DND-41 (cell line): ENCODE measurements at regions not wholly inside any gene's neighbourhood (a gene's known extent, or its start where the extent isn't known, plus 50 kb on each side); places are given as distances from the start of the nearest gene placed in this dataset.

Source experiments
- EZH2 ChIP-seq: IDR thresholded peaks from 3 replicates; pipeline ENCODE4 v1.6.1; 2012; ENCODE audit warnings: borderline replicate concordance, low read depth, mild to moderate bottlenecking, moderate library complexity, low read length, inconsistent platforms; ENCODE audit not compliant: severe bottlenecking
- TF ChIP-seq, protein P1 (sequence below): IDR thresholded peaks from 2 replicates; pipeline ENCODE4 v1.5.1; 2012; ENCODE audit warnings: borderline replicate concordance, low read length, moderate library complexity, mild to moderate bottlenecking; ENCODE audit not compliant: poor library complexity, severe bottlenecking; ENCODE audit errors: extremely low read depth

DNA sequence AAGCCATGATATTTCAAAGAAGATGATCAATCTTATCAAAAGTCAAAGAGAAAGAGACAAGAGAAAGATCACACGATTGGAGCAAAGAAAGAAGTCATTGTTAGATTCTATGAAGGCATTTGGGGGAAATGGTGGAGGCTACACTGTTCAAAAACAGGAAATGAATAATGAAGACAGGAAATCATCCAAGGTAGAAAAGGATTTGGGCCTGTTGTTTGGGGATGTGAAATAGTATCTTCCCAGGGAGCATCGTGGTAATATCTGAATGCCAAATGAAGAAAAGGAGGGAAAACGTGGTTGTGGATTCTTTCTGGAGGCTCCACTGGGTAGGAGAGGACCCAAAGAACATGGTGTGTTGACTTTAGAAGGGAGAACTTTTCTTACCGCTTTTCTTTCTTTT lies 482.4 kb downstream of the NLGN4X start:
- TF ChIP-seq, protein P1, sequence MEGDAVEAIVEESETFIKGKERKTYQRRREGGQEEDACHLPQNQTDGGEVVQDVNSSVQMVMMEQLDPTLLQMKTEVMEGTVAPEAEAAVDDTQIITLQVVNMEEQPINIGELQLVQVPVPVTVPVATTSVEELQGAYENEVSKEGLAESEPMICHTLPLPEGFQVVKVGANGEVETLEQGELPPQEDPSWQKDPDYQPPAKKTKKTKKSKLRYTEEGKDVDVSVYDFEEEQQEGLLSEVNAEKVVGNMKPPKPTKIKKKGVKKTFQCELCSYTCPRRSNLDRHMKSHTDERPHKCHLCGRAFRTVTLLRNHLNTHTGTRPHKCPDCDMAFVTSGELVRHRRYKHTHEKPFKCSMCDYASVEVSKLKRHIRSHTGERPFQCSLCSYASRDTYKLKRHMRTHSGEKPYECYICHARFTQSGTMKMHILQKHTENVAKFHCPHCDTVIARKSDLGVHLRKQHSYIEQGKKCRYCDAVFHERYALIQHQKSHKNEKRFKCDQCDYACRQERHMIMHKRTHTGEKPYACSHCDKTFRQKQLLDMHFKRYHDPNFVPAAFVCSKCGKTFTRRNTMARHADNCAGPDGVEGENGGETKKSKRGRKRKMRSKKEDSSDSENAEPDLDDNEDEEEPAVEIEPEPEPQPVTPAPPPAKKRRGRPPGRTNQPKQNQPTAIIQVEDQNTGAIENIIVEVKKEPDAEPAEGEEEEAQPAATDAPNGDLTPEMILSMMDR, result no peak
- TF ChIP-seq EZH2, result no peak
